H1 (cell line): ENCODE measurements at regions not wholly inside any gene's neighbourhood (a gene's known extent, or its start where the extent isn't known, plus 50 kb on each side); places are given as distances from the start of the nearest gene placed in this dataset.

Experiments
- CTCF ChIA-PET: fragments of 300-600 bp; sonication (Branson Sonifier 250); formaldehyde crosslinking; loops from one replicate; lab custom pipeline; 2021; ENCODE audit not compliant: partially characterized antibody; lab: Charles Lee
- POLR2A ChIA-PET: fragments of 300-600 bp; sonication (Branson Sonifier 250); formaldehyde crosslinking; loops from one replicate; lab custom pipeline; 2021; ENCODE audit warnings: inconsistent platforms; ENCODE audit not compliant: partially characterized antibody; lab: Charles Lee
- DNase-seq, 2 experiments: peaks; one replicate each; pipeline versions ENCODE4 v3.0.0 to v3.0.0-alpha.2; 2010 to 2022; ENCODE audit warnings: low spot score in 2 of 2, low read depth in 1 of 2, mixed read lengths in 1 of 2
- FAIRE-seq: peaks from 2 replicates; lab custom pipeline; 2011; peaks lifted over from hg19 to GRCh38; lab: Jason Lieb, UNC
- H2AFZ ChIP-seq: 2 replicates; pipeline ENCODE4 v1.8.1; 2012; ENCODE audit warnings: low read length, inconsistent platforms
- H2AK5ac ChIP-seq: 2 replicates; pipeline ENCODE4 v1.6.1; 2013; ENCODE audit warnings: low read depth, low read length
- H2BK120ac ChIP-seq: replicated peaks from 2 replicates; pipeline ENCODE3; 2013; ENCODE audit warnings: low read depth, low read length, inconsistent platforms
- H2BK12ac ChIP-seq: 2 replicates; pipeline ENCODE4 v1.6.1; 2013; ENCODE audit warnings: low read depth, low read length
- H2BK15ac ChIP-seq: 2 replicates; pipeline ENCODE4 v1.6.1; 2013; ENCODE audit warnings: low read length
- H2BK20ac ChIP-seq: 2 replicates; pipeline ENCODE4 v1.6.1; 2013; ENCODE audit warnings: low read length
- H2BK5ac ChIP-seq: 2 replicates; pipeline ENCODE4 v1.6.1; 2013; ENCODE audit warnings: low read depth, low read length
- H3K14ac ChIP-seq: 2 replicates; pipeline ENCODE4 v1.6.1; 2013; ENCODE audit warnings: inconsistent platforms; ENCODE audit not compliant: insufficient read length
- H3K18ac ChIP-seq: 2 replicates; pipeline ENCODE4 v1.6.1; 2013; ENCODE audit warnings: low read length; ENCODE audit errors: extremely low read depth
- H3K23ac ChIP-seq: 2 replicates; pipeline ENCODE4 v1.6.1; 2013; ENCODE audit warnings: inconsistent platforms; ENCODE audit not compliant: insufficient read length
- H3K23me2 ChIP-seq: 2 replicates; pipeline ENCODE4 v1.6.1; 2013; ENCODE audit warnings: low read depth, low read length
- H3K27ac ChIP-seq: 2 replicates; pipeline ENCODE4 v1.6.1; 2011; ENCODE audit warnings: low read depth, low read length, inconsistent platforms
- H3K27me3 ChIP-seq, 4 experiments: replicated peaks in 1 of 4; 1 replicate in 1 of 4; 2 replicates in 3 of 4; pipeline versions ENCODE4 v1.6.1 to v1.8.1; 2011 to 2013; ENCODE audit warnings: low read length in 3 of 4, mild to moderate bottlenecking in 3 of 4, inconsistent platforms in 2 of 4, mixed read lengths in 2 of 4, moderate library complexity in 1 of 4; ENCODE audit not compliant: control insufficient read depth in 3 of 4, insufficient read depth in 3 of 4; ENCODE audit errors: extremely low read depth in 1 of 4
- H3K36me3 ChIP-seq, 4 experiments: 2 replicates each; pipeline versions ENCODE4 v1.6.1 to v1.8.1; 2011 to 2013; ENCODE audit warnings: mild to moderate bottlenecking in 4 of 4, low read length in 3 of 4, moderate library complexity in 2 of 4, control low read depth in 1 of 4, inconsistent platforms in 1 of 4; ENCODE audit not compliant: insufficient read depth in 4 of 4, control insufficient read depth in 2 of 4
- H3K4ac ChIP-seq: replicated peaks from 2 replicates; pipeline ENCODE3; 2013; ENCODE audit warnings: low read length, low read depth, mixed read lengths, inconsistent platforms; ENCODE audit not compliant: insufficient read length
- H3K4me1 ChIP-seq, 4 experiments: replicated peaks in 1 of 4; 1 replicate in 1 of 4; 2 replicates in 3 of 4; pipeline versions ENCODE4 v1.6.1 to v1.8.1; 2011 to 2013; ENCODE audit warnings: low read length in 3 of 4, inconsistent platforms in 2 of 4, mixed read lengths in 1 of 4; ENCODE audit not compliant: insufficient read depth in 4 of 4, control insufficient read depth in 3 of 4
- H3K4me2 ChIP-seq, 2 experiments: 2 replicates each; pipeline versions ENCODE4 v1.6.1 to v1.8.1; 2011 to 2013; ENCODE audit warnings: low read depth in 2 of 2, low read length in 2 of 2, control low read depth in 1 of 2, inconsistent platforms in 1 of 2, mild to moderate bottlenecking in 1 of 2; ENCODE audit not compliant: insufficient read depth in 1 of 2
- H3K4me3 ChIP-seq, 4 experiments: fragments of 200-600, 300-600 bp in 1 of 4; sonication (generic), shearing (Covaris generic), sonication (Bioruptor Twin) in 1 of 4; 2 replicates each; pipeline versions ENCODE4 v1.5.1 to v1.8.1; 2011 to 2016; ENCODE audit warnings: low read length in 4 of 4, low read depth in 3 of 4, control low read depth in 2 of 4, inconsistent platforms in 2 of 4, mild to moderate bottlenecking in 2 of 4, mixed read lengths in 1 of 4, moderate library complexity in 1 of 4; ENCODE audit not compliant: insufficient read depth in 2 of 4; ENCODE audit errors: extremely low read depth in 1 of 4
- H3K56ac ChIP-seq: replicated peaks from 2 replicates; pipeline ENCODE3; 2013; ENCODE audit warnings: low read depth, mild to moderate bottlenecking, mixed read lengths, low read length, inconsistent platforms; ENCODE audit not compliant: insufficient read length
- H3K79me1 ChIP-seq: 2 replicates; pipeline ENCODE4 v1.6.1; 2013; ENCODE audit warnings: low read depth, low read length, control low read depth
- H3K79me2 ChIP-seq, 2 experiments: 2 replicates each; pipeline versions ENCODE4 v1.6.1 to v1.8.1; 2012 to 2013; ENCODE audit warnings: low read length in 2 of 2, mild to moderate bottlenecking in 2 of 2, inconsistent platforms in 1 of 2; ENCODE audit not compliant: insufficient read depth in 2 of 2, control insufficient read depth in 1 of 2
- H3K9ac ChIP-seq, 4 experiments: replicated peaks in 1 of 4; 1 replicate in 1 of 4; 2 replicates in 3 of 4; pipeline versions ENCODE4 v1.6.1 to v1.8.1; 2011 to 2013; ENCODE audit warnings: low read depth in 3 of 4, low read length in 3 of 4, control low read depth in 2 of 4, mild to moderate bottlenecking in 2 of 4, moderate library complexity in 2 of 4, inconsistent platforms in 1 of 4; ENCODE audit errors: extremely low read depth in 1 of 4
- H3K9me3 ChIP-seq, 2 experiments: 2 replicates each; pipeline versions ENCODE4 v1.6.1 to v1.8.1; 2012 to 2013; ENCODE audit warnings: mild to moderate bottlenecking in 2 of 2, moderate library complexity in 2 of 2, control low read depth in 1 of 2, inconsistent platforms in 1 of 2, low read depth in 1 of 2, low read length in 1 of 2, mixed read lengths in 1 of 2; ENCODE audit not compliant: insufficient read depth in 2 of 2
- H4K20me1 ChIP-seq, 2 experiments: replicated peaks in 1 of 2; 2 replicates each; pipeline versions ENCODE3 to v1.8.1; 2011 to 2013; ENCODE audit warnings: inconsistent platforms in 2 of 2, low read length in 2 of 2, mild to moderate bottlenecking in 1 of 2; ENCODE audit not compliant: insufficient read depth in 2 of 2, control insufficient read depth in 1 of 2
- H4K5ac ChIP-seq: 2 replicates; pipeline ENCODE4 v1.6.1; 2013; ENCODE audit warnings: low read length, low read depth, mixed read lengths, inconsistent platforms; ENCODE audit not compliant: insufficient read length
- H4K8ac ChIP-seq: 2 replicates; pipeline ENCODE4 v1.8.0; 2013; ENCODE audit warnings: mild to moderate bottlenecking, moderate library complexity, low read length, inconsistent platforms; ENCODE audit not compliant: insufficient read depth; ENCODE audit errors: extremely low read depth
- H4K91ac ChIP-seq: replicated peaks from 2 replicates; pipeline ENCODE3; 2013; ENCODE audit warnings: low read length, mixed read lengths, inconsistent platforms; ENCODE audit not compliant: insufficient read length
- ASH2L ChIP-seq: fragments of 200-600, 300-600 bp; sonication (generic); IDR thresholded peaks from one replicate; pipeline ENCODE4 v1.7.1; 2017; ENCODE audit warnings: low read length
- CBX8 ChIP-seq: fragments of 300-800, 300-1000 bp; sonication (generic); IDR thresholded peaks from 2 replicates; pipeline ENCODE4 v1.7.1; 2016; ENCODE audit warnings: low read depth, low read length, borderline replicate concordance
- NRF1 ChIP-seq: IDR thresholded peaks from 2 replicates; pipeline ENCODE4 v1.6.1; 2011; ENCODE audit warnings: mild to moderate bottlenecking, low read depth, low read length, improper control_type of control experiment
- POLR2AphosphoS5 ChIP-seq: IDR thresholded peaks from 2 replicates; pipeline ENCODE4 v1.6.1; 2011; ENCODE audit warnings: low read depth, low read length
- RBBP5 ChIP-seq: IDR thresholded peaks from 2 replicates; pipeline ENCODE4 v1.7.1; 2012; ENCODE audit warnings: low read depth, mild to moderate bottlenecking, inconsistent platforms, low read length, moderate library complexity, borderline replicate concordance
- RNF2 ChIP-seq: fragments of 200-900, 300-1000 bp; sonication (generic); IDR thresholded peaks from 2 replicates; pipeline ENCODE4 v1.7.1; 2016; ENCODE audit warnings: borderline replicate concordance, low read depth, mild to moderate bottlenecking, antibody characterized with exemption, low read length; ENCODE audit not compliant: poor library complexity, severe bottlenecking; ENCODE audit errors: missing control alignments
- RXRA ChIP-seq: IDR thresholded peaks from 2 replicates; pipeline ENCODE4 v1.6.1; 2011; ENCODE audit warnings: low read depth, mild to moderate bottlenecking, low read length, moderate library complexity; ENCODE audit not compliant: insufficient read depth
- SIRT6 ChIP-seq: IDR thresholded peaks from one replicate; pipeline ENCODE4 v1.7.1; 2012; ENCODE audit warnings: low read length, inconsistent platforms
- TAF7 ChIP-seq: optimal IDR thresholded peaks from 2 replicates; pipeline ENCODE3; 2011; ENCODE audit warnings: low read depth, mild to moderate bottlenecking, inconsistent platforms, low read length, moderate library complexity, borderline replicate concordance
- WGBS, 2 experiments: shearing (Covaris generic) in 1 of 2; methylation state at CpG; one replicate each; pipeline versions ENCODE4 v1.1.6 to v1.1.7; 2013 to 2015; ENCODE audit warnings: low lambda C conversion rate in 2 of 2, mixed read lengths in 2 of 2, inconsistent platforms in 1 of 2, low coverage in 1 of 2, missing lambda C conversion rate in 1 of 2; ENCODE audit not compliant: insufficient replicate concordance in 2 of 2, insufficient coverage in 1 of 2, insufficient read length in 1 of 2; ENCODE audit errors: extremely low coverage in 1 of 2, missing lambda C conversion rate in 1 of 2; 5-methylcytosine and 5-hydroxymethylcytosine counted together
- TF ChIP-seq, protein P1 (sequence below): IDR thresholded peaks from 2 replicates; pipeline ENCODE4 v1.6.1; 2011; ENCODE audit warnings: low read depth, mild to moderate bottlenecking, low read length; ENCODE audit not compliant: insufficient read depth
- TF ChIP-seq, protein P2 (sequence below), 3 experiments: IDR thresholded peaks; 1 replicate in 2 of 3; 2 replicates in 1 of 3; pipeline versions ENCODE4 v1.5.1 to v1.6.1; 2011; ENCODE audit warnings: low read length in 3 of 3, mild to moderate bottlenecking in 3 of 3, inconsistent platforms in 2 of 3, low read depth in 1 of 3, moderate library complexity in 1 of 3; ENCODE audit not compliant: insufficient read depth in 1 of 3; ENCODE audit errors: control extremely low read depth in 1 of 3

DNA sequence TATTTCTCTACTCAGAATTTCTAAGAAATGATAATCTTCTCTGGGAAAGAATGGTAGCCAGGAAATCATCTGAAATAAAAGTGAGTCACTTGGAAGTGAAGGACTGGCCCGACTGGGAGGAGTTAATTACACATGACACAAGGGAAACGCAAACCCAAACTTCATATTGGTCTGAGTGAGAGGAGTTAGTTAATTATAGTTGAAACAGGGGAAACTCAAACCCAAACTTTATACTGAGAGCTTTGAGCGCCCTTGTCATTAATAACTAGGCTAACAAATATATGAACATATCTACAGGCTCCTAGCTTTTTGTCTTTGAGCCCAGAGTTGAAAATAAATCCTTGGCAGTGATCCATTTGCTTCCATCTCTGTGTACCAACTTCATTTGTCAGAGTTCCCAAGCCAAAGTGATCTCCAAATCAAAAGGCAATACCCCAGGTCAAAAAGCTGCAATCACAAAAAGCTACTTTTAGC lies 187.8 kb upstream of the COL3A1 start:
- CTCF ChIA-PET: interaction anchor here (1.0 to 2.7 kb wide), 3 partner anchors 21 to 593 kb away, joined by 3 to 6 read pairs (median 3); no protein-coding TSS in a partner anchor
- POLR2A ChIA-PET: no interaction called here
- TF ChIP-seq POLR2AphosphoS5: no peak
- no peak for TF ChIP-seq TAF7
- TF ChIP-seq, protein P1, sequence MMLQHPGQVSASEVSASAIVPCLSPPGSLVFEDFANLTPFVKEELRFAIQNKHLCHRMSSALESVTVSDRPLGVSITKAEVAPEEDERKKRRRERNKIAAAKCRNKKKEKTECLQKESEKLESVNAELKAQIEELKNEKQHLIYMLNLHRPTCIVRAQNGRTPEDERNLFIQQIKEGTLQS: no peak
- TF ChIP-seq SIRT6: no peak
- TF ChIP-seq RXRA: no peak
- no peak for TF ChIP-seq CBX8
- TF ChIP-seq RBBP5: no peak
- no peak for TF ChIP-seq RNF2
- no peak for TF ChIP-seq NRF1
- TF ChIP-seq, protein P2, sequence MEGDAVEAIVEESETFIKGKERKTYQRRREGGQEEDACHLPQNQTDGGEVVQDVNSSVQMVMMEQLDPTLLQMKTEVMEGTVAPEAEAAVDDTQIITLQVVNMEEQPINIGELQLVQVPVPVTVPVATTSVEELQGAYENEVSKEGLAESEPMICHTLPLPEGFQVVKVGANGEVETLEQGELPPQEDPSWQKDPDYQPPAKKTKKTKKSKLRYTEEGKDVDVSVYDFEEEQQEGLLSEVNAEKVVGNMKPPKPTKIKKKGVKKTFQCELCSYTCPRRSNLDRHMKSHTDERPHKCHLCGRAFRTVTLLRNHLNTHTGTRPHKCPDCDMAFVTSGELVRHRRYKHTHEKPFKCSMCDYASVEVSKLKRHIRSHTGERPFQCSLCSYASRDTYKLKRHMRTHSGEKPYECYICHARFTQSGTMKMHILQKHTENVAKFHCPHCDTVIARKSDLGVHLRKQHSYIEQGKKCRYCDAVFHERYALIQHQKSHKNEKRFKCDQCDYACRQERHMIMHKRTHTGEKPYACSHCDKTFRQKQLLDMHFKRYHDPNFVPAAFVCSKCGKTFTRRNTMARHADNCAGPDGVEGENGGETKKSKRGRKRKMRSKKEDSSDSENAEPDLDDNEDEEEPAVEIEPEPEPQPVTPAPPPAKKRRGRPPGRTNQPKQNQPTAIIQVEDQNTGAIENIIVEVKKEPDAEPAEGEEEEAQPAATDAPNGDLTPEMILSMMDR (IDR thresholded peaks at IDR 0.05; ENCODE audit: control extremely low read depth in 1 of 3, insufficient read depth in 1 of 3, low read depth in 1 of 3, low read length in 3 of 3): no peak
- TF ChIP-seq ASH2L: no peak

More for the DNA sequence above, 187.8 kb upstream of the COL3A1 start:
- Histone ChIP-seq H3K56ac (no peak overlapping the region), H4K20me1 (no peaks in the 10 kb centered on the region), H4K5ac (no peak overlapping the region), H4K91ac (no peak overlapping the region), H3K4me3 (no peak overlapping the region), H3K4me1 (no peaks in the 10 kb centered on the region), H2BK120ac (no peak overlapping the region), H3K4me2 (no peak overlapping the region), H2AFZ (no peak overlapping the region), H3K79me1 (no peaks in the 10 kb centered on the region), H3K27ac (no peak overlapping the region), H2BK5ac (no peak overlapping the region), H3K9ac (no peak overlapping the region), H3K9me3 (no peaks in the 10 kb centered on the region), H3K18ac (no peak overlapping the region), H2AK5ac (no peak overlapping the region), H3K14ac (no peak overlapping the region), H3K36me3 (no peaks in the 10 kb centered on the region), H3K23me2 (no peaks in the 10 kb centered on the region), H2BK20ac (no peak overlapping the region), H3K79me2 (no peaks in the 10 kb centered on the region), H3K27me3 (no peaks in the 10 kb centered on the region), H2BK12ac (no peak overlapping the region), H2BK15ac (no peak overlapping the region), H4K8ac (no peak overlapping the region), H3K4ac (no peak overlapping the region), H3K23ac (no peak overlapping the region)
- 85% methylated on average over 3 of the region's 3 CpGs; no CpG with 5 or more reads in 1 of the 2 experiments for WGBS, 2 experiments
- FAIRE-seq (no peak), DNase-seq (no peak)
